ENCODE measurements at regions not wholly inside any gene's neighbourhood (a gene's known extent, or its start where the extent isn't known, plus 50 kb on each side); places are given as distances from the start of the nearest gene placed in this dataset.
"Not testable (repeated sequence)": the region's sequence is repeated elsewhere in the genome, so short reads cannot be mapped to it uniquely, and the experiment has no call there.

DNA sequence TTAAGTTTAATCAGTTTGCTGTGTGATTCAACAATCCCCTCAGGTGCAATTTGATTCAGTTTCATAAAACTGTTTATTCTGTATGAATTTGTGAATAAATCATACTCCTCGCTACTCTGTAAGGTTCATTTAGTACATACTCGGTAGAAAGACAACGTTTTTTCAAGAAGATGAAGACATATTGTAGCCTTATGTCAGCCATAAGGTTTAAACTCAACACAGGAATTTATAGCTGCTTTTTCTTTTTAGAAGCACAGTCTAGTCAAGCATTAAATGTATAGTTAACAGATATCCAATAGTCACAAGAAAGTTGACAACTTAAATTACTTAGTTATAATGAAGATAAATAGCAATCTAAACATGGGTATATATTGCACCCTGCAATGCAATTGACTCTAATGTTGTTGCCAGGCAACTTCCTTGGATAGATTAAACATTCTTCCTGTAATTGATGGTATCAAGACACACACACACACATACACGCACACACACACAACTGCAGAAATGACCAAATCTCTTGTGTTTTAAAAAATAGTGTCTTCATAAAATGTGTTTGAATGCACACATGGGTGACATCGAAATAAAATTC, 151.5 kb upstream of the MGAT4C start:
- no peak overlapping the region for H3K9ac ChIP-seq
- H3K4me3 ChIP-seq (IDR thresholded peaks at IDR 0.05; ENCODE audit: insufficient read depth, low read depth, low read length) = no peak overlapping the region
- no peak overlapping the region for H2AFZ ChIP-seq (ENCODE audit: low read depth)
- no peaks in the 10 kb centered on the region for H3K4me1 ChIP-seq (ENCODE audit: low read depth, poor library complexity, severe bottlenecking)
- no peaks in the 10 kb centered on the region for H3K27me3 ChIP-seq (ENCODE audit: insufficient read depth, low read depth)
- H3K36me3 ChIP-seq (ENCODE audit: insufficient read depth) = no peaks in the 10 kb centered on the region
- H4K20me1 ChIP-seq (ENCODE audit: insufficient read depth) = no peaks in the 10 kb centered on the region
- H3K27ac ChIP-seq = no peak overlapping the region
- H3K4me2 ChIP-seq = no peak overlapping the region
- no peaks in the 10 kb centered on the region for H3K79me2 ChIP-seq (ENCODE audit: insufficient read depth, low read depth)
- TF ChIP-seq, protein P1, sequence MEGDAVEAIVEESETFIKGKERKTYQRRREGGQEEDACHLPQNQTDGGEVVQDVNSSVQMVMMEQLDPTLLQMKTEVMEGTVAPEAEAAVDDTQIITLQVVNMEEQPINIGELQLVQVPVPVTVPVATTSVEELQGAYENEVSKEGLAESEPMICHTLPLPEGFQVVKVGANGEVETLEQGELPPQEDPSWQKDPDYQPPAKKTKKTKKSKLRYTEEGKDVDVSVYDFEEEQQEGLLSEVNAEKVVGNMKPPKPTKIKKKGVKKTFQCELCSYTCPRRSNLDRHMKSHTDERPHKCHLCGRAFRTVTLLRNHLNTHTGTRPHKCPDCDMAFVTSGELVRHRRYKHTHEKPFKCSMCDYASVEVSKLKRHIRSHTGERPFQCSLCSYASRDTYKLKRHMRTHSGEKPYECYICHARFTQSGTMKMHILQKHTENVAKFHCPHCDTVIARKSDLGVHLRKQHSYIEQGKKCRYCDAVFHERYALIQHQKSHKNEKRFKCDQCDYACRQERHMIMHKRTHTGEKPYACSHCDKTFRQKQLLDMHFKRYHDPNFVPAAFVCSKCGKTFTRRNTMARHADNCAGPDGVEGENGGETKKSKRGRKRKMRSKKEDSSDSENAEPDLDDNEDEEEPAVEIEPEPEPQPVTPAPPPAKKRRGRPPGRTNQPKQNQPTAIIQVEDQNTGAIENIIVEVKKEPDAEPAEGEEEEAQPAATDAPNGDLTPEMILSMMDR (conservative IDR thresholded peaks at IDR 0.05; ENCODE audit: low read depth, low read length) = no peak

DNA sequence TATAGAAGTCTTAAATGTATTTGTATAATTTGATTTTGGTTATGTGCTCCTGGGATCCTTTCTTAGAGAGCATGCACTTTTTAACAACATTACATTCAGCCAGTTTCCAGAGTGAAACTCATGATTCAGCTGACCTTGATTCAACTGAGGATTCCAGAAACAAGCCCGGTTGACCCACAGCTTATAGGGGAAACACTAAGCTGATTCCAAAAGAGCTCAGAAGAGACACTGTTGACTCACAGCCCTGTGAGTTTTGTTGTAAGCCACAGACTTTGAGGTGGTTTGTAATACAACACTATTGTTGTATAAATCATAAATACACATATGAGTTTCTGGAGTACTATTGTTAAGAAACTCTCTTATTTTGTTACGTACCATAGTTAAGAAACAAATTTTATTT, 133.8 kb upstream of the MGAT4C start:
- no peak overlapping the region for H3K4me3 ChIP-seq (IDR thresholded peaks at IDR 0.05; ENCODE audit: insufficient read depth, low read depth, low read length)
- no peaks in the 10 kb centered on the region for H3K79me2 ChIP-seq (ENCODE audit: insufficient read depth, low read depth)
- H2AFZ ChIP-seq (ENCODE audit: low read depth) = no peak overlapping the region
- no peak overlapping the region for H3K4me2 ChIP-seq
- no peaks in the 10 kb centered on the region for H3K36me3 ChIP-seq (ENCODE audit: insufficient read depth)
- no peaks in the 10 kb centered on the region for H4K20me1 ChIP-seq (ENCODE audit: insufficient read depth)
- no peak overlapping the region for H3K9ac ChIP-seq
- no peak overlapping the region for H3K27ac ChIP-seq
- TF ChIP-seq, protein P1 (conservative IDR thresholded peaks at IDR 0.05; ENCODE audit: low read depth, low read length) = no peak
- no peaks in the 10 kb centered on the region for H3K4me1 ChIP-seq (ENCODE audit: low read depth, poor library complexity, severe bottlenecking)
- H3K27me3 ChIP-seq (ENCODE audit: insufficient read depth, low read depth) = no peaks in the 10 kb centered on the region

DNA sequence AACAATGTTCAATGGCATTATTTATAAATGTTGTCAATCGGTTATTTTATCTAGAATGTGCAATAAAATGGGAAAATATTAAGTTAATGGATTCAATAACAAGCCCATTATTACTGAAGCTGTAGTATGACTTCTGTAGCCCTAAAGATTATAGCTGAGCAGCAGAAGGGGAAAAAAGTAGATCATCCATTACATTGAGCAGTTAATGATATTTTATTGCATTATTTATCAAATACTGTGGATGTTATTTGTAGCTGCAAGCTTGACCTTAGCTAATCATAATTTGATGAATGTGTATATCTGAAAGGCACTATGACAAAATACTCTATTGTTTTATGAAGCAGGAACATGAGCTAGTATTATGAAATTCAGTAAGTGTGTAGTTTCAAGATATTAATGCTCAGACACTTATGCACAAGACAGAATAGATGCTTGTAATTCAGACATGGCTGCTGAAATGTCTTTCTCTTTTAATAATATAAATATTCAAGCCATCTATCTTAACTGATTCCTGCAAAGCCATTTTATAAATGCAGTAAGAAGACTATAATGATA, 131.5 kb upstream of the MGAT4C start:
- Histone ChIP-seq H4K20me1 (ENCODE audit: insufficient read depth) (no peaks in the 10 kb centered on the region), H3K4me1 (ENCODE audit: low read depth, poor library complexity, severe bottlenecking) (no peaks in the 10 kb centered on the region), H3K79me2 (ENCODE audit: insufficient read depth, low read depth) (no peaks in the 10 kb centered on the region), H3K27ac (no peak overlapping the region), H3K9ac (no peak overlapping the region), H3K27me3 (ENCODE audit: insufficient read depth, low read depth) (no peaks in the 10 kb centered on the region), H3K4me3 (IDR thresholded peaks at IDR 0.05; ENCODE audit: insufficient read depth, low read depth, low read length) (no peak overlapping the region), H3K4me2 (no peak overlapping the region), H3K36me3 (ENCODE audit: insufficient read depth) (no peaks in the 10 kb centered on the region), H2AFZ (ENCODE audit: low read depth) (no peak overlapping the region)
- TF ChIP-seq, protein P1 (conservative IDR thresholded peaks at IDR 0.05; ENCODE audit: low read depth, low read length) = no peak

DNA sequence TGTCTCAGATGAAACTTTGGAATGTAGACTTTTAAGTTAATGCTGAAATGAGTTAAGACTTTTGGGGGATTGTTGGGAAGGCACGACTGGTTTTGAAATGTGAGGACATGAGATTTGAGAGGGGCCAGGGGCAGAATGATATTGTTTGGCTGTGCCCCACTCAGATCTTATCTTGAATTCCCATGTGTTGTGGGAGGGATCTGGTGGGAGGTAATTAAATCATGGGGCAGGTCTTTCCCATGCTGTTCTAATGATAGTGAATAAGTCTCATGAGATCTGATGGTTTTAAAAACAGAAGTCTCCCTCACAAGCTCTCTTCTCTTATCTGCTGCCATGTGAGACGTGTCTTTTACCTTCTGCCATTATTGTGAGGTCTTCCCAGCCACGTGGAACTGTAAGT, 127.6 kb upstream of the MGAT4C start:
- H3K36me3 ChIP-seq (ENCODE audit: insufficient read depth); H3K79me2 ChIP-seq (ENCODE audit: insufficient read depth, low read depth): not testable (repeated sequence)

DNA sequence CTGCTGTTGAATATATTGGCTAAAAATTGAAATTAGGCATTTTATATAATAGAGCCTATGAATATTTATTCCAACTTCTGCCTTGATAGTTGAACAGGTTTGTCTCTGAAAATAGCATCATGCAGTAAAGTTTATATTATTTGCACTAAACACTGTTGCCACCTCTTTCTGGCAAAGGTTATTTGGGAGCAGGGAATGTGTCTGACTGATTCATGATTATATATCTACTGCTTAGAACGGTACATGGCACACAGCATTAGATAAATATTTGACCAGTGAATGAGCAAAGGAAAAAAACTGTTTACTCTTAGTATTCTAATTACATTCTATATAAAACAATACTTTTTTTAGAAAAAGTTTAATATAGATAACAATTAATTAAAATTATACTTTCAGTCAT, 123.1 kb upstream of the MGAT4C start:
- H3K27me3 ChIP-seq (ENCODE audit: insufficient read depth, low read depth) = no peaks in the 10 kb centered on the region
- H4K20me1 ChIP-seq (ENCODE audit: insufficient read depth) = no peaks in the 10 kb centered on the region
- no peaks in the 10 kb centered on the region for H3K4me1 ChIP-seq (ENCODE audit: low read depth, poor library complexity, severe bottlenecking)
- no peak overlapping the region for H2AFZ ChIP-seq (ENCODE audit: low read depth)
- H3K9ac ChIP-seq = no peak overlapping the region
- TF ChIP-seq, protein P1 (conservative IDR thresholded peaks at IDR 0.05; ENCODE audit: low read depth, low read length) = no peak
- H3K79me2 ChIP-seq (ENCODE audit: insufficient read depth, low read depth) = no peaks in the 10 kb centered on the region
- no peak overlapping the region for H3K4me3 ChIP-seq (IDR thresholded peaks at IDR 0.05; ENCODE audit: insufficient read depth, low read depth, low read length)
- no peak overlapping the region for H3K27ac ChIP-seq
- H3K36me3 ChIP-seq (ENCODE audit: insufficient read depth) = no peaks in the 10 kb centered on the region
- H3K4me2 ChIP-seq = no peak overlapping the region

More for the DNA sequence above, 127.6 kb upstream of the MGAT4C start:
- H2AFZ ChIP-seq (ENCODE audit: low read depth); H3K9ac ChIP-seq; H3K4me1 ChIP-seq (ENCODE audit: low read depth, poor library complexity, severe bottlenecking); H4K20me1 ChIP-seq (ENCODE audit: insufficient read depth); H3K4me2 ChIP-seq; H3K4me3 ChIP-seq (IDR thresholded peaks at IDR 0.05; ENCODE audit: insufficient read depth, low read depth, low read length); H3K27ac ChIP-seq; H3K27me3 ChIP-seq (ENCODE audit: insufficient read depth, low read depth): not testable (repeated sequence)

Measured in KMS-11 (cell line).